Cardiac muscle cell (in vitro differentiated cells and primary cell): ENCODE measurements at regions not wholly inside any gene's neighbourhood (a gene's known extent, or its start where the extent isn't known, plus 50 kb on each side); places are given as distances from the start of the nearest gene placed in this dataset.
A peak's percentile ranks its signal among the peaks of the same experiment; 100 is the strongest.

Experiments
- DNase-seq, 2 donors: peaks; one replicate each; pipeline versions ENCODE4 v3.0.0 to v3.0.0-alpha.2; 2010 to 2017; ENCODE audit warnings: low read depth in 1 of 2, low spot score in 1 of 2
- H3K27ac ChIP-seq: fragments of 200-600 bp; sonication (generic); 2 replicates; pipeline ENCODE4 v1.5.1; 2016
- H3K27me3 ChIP-seq: fragments of 200-600 bp; sonication (generic); 2 replicates; pipeline ENCODE4 v1.6.0; 2016; ENCODE audit warnings: control low read depth
- H3K36me3 ChIP-seq: fragments of 200-600 bp; sonication (generic); 2 replicates; pipeline ENCODE4 v1.5.1; 2016; ENCODE audit warnings: control low read depth
- H3K4me1 ChIP-seq: fragments of 200-600 bp; sonication (generic); 2 replicates; pipeline ENCODE4 v1.8.1; 2017; ENCODE audit warnings: low read depth, mild to moderate bottlenecking, mixed run types
- H3K4me3 ChIP-seq: fragments of 200-600 bp; sonication (generic); 2 replicates; pipeline ENCODE4 v1.5.1; 2016; ENCODE audit warnings: mild to moderate bottlenecking
- H3K9me3 ChIP-seq: fragments of 200-600 bp; sonication (generic); 2 replicates; pipeline ENCODE4 v1.5.1; 2017; ENCODE audit warnings: low read depth, mild to moderate bottlenecking, control low read depth
- TF ChIP-seq, protein P1 (sequence below): IDR thresholded peaks from 2 replicates; pipeline ENCODE4 v1.5.1; 2012; ENCODE audit warnings: low read depth, mild to moderate bottlenecking, low read length

DNA sequence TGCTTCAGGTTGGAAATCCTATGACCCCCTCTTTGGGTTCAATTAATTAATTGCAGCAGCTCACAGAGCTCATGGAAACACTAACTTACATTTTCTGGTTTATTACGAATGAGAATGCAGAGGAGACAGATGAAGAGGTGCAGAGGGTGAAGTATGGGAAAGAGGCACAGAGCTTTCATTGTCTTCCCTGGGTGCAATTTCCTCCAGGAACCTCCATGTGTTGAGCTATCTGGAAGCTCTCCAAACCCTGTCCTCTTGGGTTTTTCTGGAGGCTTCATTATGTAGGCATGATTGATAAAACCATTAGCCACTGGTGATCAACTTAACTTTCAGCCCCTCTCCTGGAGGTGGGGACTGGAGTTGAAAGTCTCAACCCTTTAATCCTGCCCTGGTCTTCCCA lies 133.0 kb upstream of the AUTS2 start:
- peak in 1 of 2 donors; percentile 68 for DNase-seq
- no peaks in the 10 kb centered on the region for H3K4me1 ChIP-seq
- H3K36me3 ChIP-seq: no peaks in the 10 kb centered on the region
- no peak overlapping the region for H3K27ac ChIP-seq
- TF ChIP-seq, protein P1, sequence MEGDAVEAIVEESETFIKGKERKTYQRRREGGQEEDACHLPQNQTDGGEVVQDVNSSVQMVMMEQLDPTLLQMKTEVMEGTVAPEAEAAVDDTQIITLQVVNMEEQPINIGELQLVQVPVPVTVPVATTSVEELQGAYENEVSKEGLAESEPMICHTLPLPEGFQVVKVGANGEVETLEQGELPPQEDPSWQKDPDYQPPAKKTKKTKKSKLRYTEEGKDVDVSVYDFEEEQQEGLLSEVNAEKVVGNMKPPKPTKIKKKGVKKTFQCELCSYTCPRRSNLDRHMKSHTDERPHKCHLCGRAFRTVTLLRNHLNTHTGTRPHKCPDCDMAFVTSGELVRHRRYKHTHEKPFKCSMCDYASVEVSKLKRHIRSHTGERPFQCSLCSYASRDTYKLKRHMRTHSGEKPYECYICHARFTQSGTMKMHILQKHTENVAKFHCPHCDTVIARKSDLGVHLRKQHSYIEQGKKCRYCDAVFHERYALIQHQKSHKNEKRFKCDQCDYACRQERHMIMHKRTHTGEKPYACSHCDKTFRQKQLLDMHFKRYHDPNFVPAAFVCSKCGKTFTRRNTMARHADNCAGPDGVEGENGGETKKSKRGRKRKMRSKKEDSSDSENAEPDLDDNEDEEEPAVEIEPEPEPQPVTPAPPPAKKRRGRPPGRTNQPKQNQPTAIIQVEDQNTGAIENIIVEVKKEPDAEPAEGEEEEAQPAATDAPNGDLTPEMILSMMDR: no peak
- H3K9me3 ChIP-seq: no peaks in the 10 kb centered on the region
- H3K4me3 ChIP-seq: no peak overlapping the region
- H3K27me3 ChIP-seq: no peaks in the 10 kb centered on the region

DNA sequence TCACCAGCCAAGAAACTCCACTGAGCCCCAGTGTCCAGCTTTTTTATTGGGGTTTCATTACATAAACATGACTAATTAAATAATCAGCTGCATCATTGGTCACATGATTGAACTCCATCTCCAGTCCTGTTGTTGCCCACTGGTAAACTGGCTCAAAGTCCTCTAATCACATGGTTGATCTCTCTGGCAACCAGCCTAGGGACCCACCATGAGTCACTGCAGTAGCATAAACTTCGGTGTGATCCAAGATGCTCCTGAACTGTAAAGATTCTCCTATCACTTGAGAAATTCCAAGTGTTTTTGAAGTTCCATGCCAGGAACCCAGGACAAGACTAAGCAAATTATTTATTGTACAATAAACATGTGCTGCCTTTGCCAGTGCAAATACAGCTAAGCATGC lies 130.4 kb upstream of the AUTS2 start:
- H3K36me3 ChIP-seq: no peaks in the 10 kb centered on the region
- H3K9me3 ChIP-seq: no peaks in the 10 kb centered on the region
- peak in 1 of 2 donors; percentile 2 for DNase-seq
- no peak overlapping the region for H3K4me3 ChIP-seq
- H3K4me1 ChIP-seq: no peaks in the 10 kb centered on the region
- TF ChIP-seq, protein P1: no peak
- no peak overlapping the region for H3K27ac ChIP-seq
- H3K27me3 ChIP-seq: no peaks in the 10 kb centered on the region

DNA sequence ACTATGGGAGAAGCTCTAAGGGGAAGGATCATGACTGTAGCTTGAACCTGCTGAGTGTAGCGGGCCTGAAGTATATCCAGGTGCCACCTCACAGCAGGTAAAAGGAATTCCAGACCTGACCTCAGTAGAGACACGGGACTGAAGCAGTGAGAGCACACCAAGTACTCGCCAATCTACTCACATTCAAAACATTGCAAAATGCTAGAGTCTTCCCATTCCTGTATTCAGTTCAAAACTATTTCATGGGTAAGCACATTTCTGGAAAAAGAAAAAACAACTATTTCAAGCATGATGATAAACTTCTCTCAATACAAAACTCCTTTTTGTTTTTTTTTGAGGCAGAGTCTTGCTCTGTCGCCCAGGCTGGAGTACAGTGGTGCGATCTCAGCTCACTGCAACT lies 121.9 kb upstream of the AUTS2 start:
- TF ChIP-seq, protein P1: no peak
- Histone ChIP-seq H3K9me3 (no peaks in the 10 kb centered on the region), H3K27me3 (no peaks in the 10 kb centered on the region), H3K27ac (no peak overlapping the region), H3K36me3 (no peaks in the 10 kb centered on the region), H3K4me3 (no peak overlapping the region), H3K4me1 (no peaks in the 10 kb centered on the region)
- peak in 1 of 2 donors; percentile 21 for DNase-seq

DNA sequence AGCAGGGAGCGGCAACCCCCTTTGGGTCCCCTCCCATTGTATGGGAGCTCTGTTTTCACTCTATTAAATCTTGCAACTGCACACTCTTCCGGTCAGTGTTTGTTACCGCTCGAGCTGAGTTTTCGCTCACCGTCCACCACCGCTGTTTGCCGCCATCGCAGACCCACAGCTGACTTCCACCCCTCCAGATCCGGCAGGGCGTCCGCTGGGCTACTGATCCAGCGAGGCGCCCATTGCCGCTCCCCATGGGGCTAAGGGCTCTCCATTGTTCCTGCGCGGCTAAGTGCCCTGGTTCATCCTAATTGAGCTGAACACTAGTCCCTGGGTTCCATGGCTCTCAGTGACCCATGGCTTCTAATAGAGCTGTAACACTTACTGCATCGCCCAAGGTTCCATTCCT lies 115.6 kb upstream of the AUTS2 start:
- DNase-seq: no peak
- no peak overlapping the region for H3K27ac ChIP-seq
- H3K36me3 ChIP-seq: no peaks in the 10 kb centered on the region
- H3K4me3 ChIP-seq: no peak overlapping the region
- TF ChIP-seq, protein P1: no peak
- H3K9me3 ChIP-seq: no peaks in the 10 kb centered on the region
- H3K27me3 ChIP-seq: no peaks in the 10 kb centered on the region
- H3K4me1 ChIP-seq: no peaks in the 10 kb centered on the region

DNA sequence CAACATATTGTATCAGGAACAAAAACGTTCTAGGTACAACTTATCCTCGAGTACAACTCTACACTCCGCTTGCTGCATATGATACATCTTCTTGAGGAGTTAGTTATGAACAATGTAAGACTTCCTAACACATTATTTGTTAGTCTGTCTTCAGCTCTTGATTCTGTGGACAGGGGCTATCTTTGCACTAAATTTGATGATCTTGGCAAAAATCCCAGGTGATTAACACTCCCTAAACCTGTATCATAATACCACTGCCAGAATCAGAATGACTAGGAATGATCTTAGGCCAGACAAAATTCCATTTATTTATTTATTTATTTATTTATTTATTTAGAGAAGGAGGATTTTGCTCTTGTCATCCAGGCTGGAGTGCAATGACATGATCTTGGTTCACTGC lies 108.7 kb upstream of the AUTS2 start:
- Histone ChIP-seq H3K4me3 (no peak overlapping the region), H3K36me3 (no peaks in the 10 kb centered on the region), H3K9me3 (no peaks in the 10 kb centered on the region), H3K4me1 (no peaks in the 10 kb centered on the region), H3K27ac (no peak overlapping the region), H3K27me3 (no peaks in the 10 kb centered on the region)
- no peak for DNase-seq
- TF ChIP-seq, protein P1: no peak

DNA sequence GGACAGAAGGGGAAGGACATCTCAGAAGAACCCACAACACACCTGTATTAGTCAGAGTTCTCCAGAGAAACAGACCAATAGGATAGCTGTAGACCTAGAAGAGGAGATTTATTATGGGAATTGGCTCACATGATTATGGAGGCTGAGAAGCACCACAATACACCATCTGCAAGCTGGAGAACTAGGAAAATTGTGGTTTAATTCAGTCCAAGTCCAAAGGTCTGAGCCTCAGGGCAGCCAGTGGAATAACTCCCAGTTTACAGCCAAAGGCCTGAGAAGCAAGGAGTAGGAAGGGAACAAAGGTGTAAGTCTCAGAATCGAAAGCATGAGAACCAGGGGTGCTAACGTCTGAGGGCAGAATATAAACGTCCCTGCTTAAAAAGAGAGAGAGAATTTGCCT lies 99.6 kb upstream of the AUTS2 start:
- no peak for DNase-seq
- H3K4me1 ChIP-seq: no peaks in the 10 kb centered on the region
- H3K36me3 ChIP-seq: no peaks in the 10 kb centered on the region
- no peak overlapping the region for H3K27ac ChIP-seq
- no peaks in the 10 kb centered on the region for H3K9me3 ChIP-seq
- TF ChIP-seq, protein P1: no peak
- H3K4me3 ChIP-seq: no peak overlapping the region
- no peaks in the 10 kb centered on the region for H3K27me3 ChIP-seq
